OCI-LY3 (cell line): ENCODE measurements at regions not wholly inside any gene's neighbourhood (a gene's known extent, or its start where the extent isn't known, plus 50 kb on each side); places are given as distances from the start of the nearest gene placed in this dataset.

ENCODE experiments used
- H2AFZ ChIP-seq: fragments of 200-600, 300-600 bp; shearing (Covaris generic); 2 replicates; pipeline ENCODE4 v1.6.0; 2014; ENCODE audit warnings: antibody characterized with exemption, low read depth, low read length
- H3K27ac ChIP-seq: fragments of 200-600, 300-600 bp; sonication (generic); 2 replicates; pipeline ENCODE4 v1.5.1; 2014; ENCODE audit warnings: mild to moderate bottlenecking, low read length, moderate library complexity, mixed read lengths
- H3K27me3 ChIP-seq: fragments of 200-600, 300-600 bp; sonication (generic); 2 replicates; pipeline ENCODE4 v1.6.1; 2014; ENCODE audit warnings: low read depth, low read length, mixed read lengths
- H3K36me3 ChIP-seq: fragments of 200-600, 300-600 bp; sonication (generic); replicated peaks from 2 replicates; pipeline ENCODE3; 2014; ENCODE audit warnings: low read depth, low read length, mixed read lengths
- H3K4me1 ChIP-seq: fragments of 300-600, 200-600 bp; sonication (generic); 2 replicates; pipeline ENCODE4 v1.6.1; 2014; ENCODE audit warnings: low read length, mixed read lengths
- H3K4me2 ChIP-seq: fragments of 200-600, 300-600 bp; sonication (generic); 2 replicates; pipeline ENCODE4 v1.6.1; 2014; ENCODE audit warnings: low read length, mixed read lengths
- H3K4me3 ChIP-seq: fragments of 300-600, 200-600 bp; sonication (generic); 2 replicates; pipeline ENCODE4 v1.5.1; 2014; ENCODE audit warnings: antibody characterized with exemption, mild to moderate bottlenecking, low read length, moderate library complexity
- H3K79me2 ChIP-seq: fragments of 300-600, 200-600 bp; shearing (Covaris generic); 2 replicates; pipeline ENCODE4 v1.6.1; 2014; ENCODE audit warnings: mild to moderate bottlenecking, low read length, mixed read lengths
- H3K9ac ChIP-seq: fragments of 300-600, 200-600 bp; shearing (Covaris generic); 2 replicates; pipeline ENCODE4 v1.6.0; 2014; ENCODE audit warnings: mild to moderate bottlenecking, low read length, moderate library complexity
- H3K9me3 ChIP-seq: fragments of 200-600, 300-600 bp; shearing (Covaris generic); 2 replicates; pipeline ENCODE4 v1.6.1; 2014; ENCODE audit warnings: low read length, mixed read lengths; ENCODE audit not compliant: insufficient read depth
- H4K20me1 ChIP-seq: fragments of 200-600, 300-600 bp; sonication (generic); 2 replicates; pipeline ENCODE4 v1.6.1; 2016; ENCODE audit warnings: low read length, mixed read lengths; ENCODE audit not compliant: insufficient read depth
- EZH2phosphoT487 ChIP-seq: fragments of 200-600 bp; shearing (Covaris generic); IDR thresholded peaks from 2 replicates; pipeline ENCODE4 v1.6.1; 2018; ENCODE audit warnings: antibody characterized with exemption, mixed run types, low read depth
- TF ChIP-seq, protein P1 (sequence below): fragments of 200-600, 300-600 bp; sonication (generic); IDR thresholded peaks from 2 replicates; pipeline ENCODE4 v1.5.1; 2014; ENCODE audit warnings: antibody characterized with exemption, low read length, low read depth

GRCh38 chr13:109586509-109587346, 199.7 kb downstream of the IRS2 start:
- no peak for TF ChIP-seq EZH2phosphoT487
- TF ChIP-seq, protein P1, sequence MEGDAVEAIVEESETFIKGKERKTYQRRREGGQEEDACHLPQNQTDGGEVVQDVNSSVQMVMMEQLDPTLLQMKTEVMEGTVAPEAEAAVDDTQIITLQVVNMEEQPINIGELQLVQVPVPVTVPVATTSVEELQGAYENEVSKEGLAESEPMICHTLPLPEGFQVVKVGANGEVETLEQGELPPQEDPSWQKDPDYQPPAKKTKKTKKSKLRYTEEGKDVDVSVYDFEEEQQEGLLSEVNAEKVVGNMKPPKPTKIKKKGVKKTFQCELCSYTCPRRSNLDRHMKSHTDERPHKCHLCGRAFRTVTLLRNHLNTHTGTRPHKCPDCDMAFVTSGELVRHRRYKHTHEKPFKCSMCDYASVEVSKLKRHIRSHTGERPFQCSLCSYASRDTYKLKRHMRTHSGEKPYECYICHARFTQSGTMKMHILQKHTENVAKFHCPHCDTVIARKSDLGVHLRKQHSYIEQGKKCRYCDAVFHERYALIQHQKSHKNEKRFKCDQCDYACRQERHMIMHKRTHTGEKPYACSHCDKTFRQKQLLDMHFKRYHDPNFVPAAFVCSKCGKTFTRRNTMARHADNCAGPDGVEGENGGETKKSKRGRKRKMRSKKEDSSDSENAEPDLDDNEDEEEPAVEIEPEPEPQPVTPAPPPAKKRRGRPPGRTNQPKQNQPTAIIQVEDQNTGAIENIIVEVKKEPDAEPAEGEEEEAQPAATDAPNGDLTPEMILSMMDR = no peak
- H2AFZ ChIP-seq = no peak overlapping the region

GRCh38 chr13:109584844-109585361, 201.5 kb downstream of the IRS2 start:
- Histone ChIP-seq H3K27ac (no peak overlapping the region), H3K36me3 (no peaks in the 10 kb centered on the region), H3K9ac (no peak overlapping the region), H2AFZ (no peak overlapping the region), H3K4me3 (no peak overlapping the region), H3K9me3 (no peaks in the 10 kb centered on the region), H3K27me3 (no peaks in the 10 kb centered on the region), H3K4me1 (no peaks in the 10 kb centered on the region), H4K20me1 (no peaks in the 10 kb centered on the region), H3K4me2 (no peak overlapping the region), H3K79me2 (no peaks in the 10 kb centered on the region)
- TF ChIP-seq, protein P1 = no peak
- TF ChIP-seq EZH2phosphoT487 = no peak

More at GRCh38 chr13:109586509-109587346, 199.7 kb downstream of the IRS2 start:
- Histone ChIP-seq H3K36me3 (no peaks in the 10 kb centered on the region), H4K20me1 (no peaks in the 10 kb centered on the region), H3K4me2 (no peak overlapping the region), H3K27me3 (no peaks in the 10 kb centered on the region), H3K4me3 (no peak overlapping the region), H3K79me2 (no peaks in the 10 kb centered on the region), H3K9ac (no peak overlapping the region), H3K9me3 (no peaks in the 10 kb centered on the region), H3K4me1 (no peaks in the 10 kb centered on the region), H3K27ac (no peak overlapping the region)

DNA sequence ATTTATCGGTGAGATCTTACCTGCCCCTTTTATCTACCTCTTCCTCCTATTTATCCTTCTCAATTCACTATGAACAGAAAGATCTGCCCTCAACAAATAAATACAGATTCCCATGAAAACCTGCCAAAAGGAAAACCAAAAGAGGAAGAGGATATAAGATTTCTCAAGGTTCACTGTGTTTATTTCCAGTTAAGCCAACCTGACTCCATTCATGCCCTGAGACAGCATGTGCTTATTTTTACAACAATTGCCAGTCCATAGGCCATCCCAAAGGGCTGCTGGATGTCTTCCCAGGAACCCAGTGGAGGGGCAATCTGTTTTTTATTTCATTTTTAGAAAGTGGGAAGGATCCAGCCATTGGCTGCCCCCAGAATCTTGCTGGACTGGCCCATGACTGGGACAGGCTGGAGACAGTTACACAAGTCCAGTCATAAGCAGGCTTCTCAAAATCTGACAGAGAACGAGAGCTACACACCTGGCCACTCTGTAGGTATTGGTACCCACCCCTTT, 209.1 kb downstream of the IRS2 start:
- Histone ChIP-seq H3K4me2 (no peak overlapping the region), H3K27ac (no peak overlapping the region)

GRCh38 chr13:109576331-109576813, 210.0 kb downstream of the IRS2 start:
- Histone ChIP-seq H3K9me3 (no peaks in the 10 kb centered on the region), H3K27ac (no peak overlapping the region), H2AFZ (no peak overlapping the region), H3K79me2 (no peaks in the 10 kb centered on the region), H4K20me1 (no peaks in the 10 kb centered on the region), H3K4me3 (no peak overlapping the region), H3K36me3 (no peaks in the 10 kb centered on the region), H3K4me2 (no peak overlapping the region), H3K27me3 (no peaks in the 10 kb centered on the region), H3K9ac (no peak overlapping the region), H3K4me1 (no peaks in the 10 kb centered on the region)
- no peak for TF ChIP-seq EZH2phosphoT487
- TF ChIP-seq, protein P1 = no peak

More for the DNA sequence above, 209.1 kb downstream of the IRS2 start:
- Histone ChIP-seq H4K20me1 (no peaks in the 10 kb centered on the region), H3K4me3 (no peak overlapping the region), H3K4me1 (no peaks in the 10 kb centered on the region), H3K79me2 (no peaks in the 10 kb centered on the region), H3K36me3 (no peaks in the 10 kb centered on the region), H3K27me3 (no peaks in the 10 kb centered on the region), H3K9me3 (no peaks in the 10 kb centered on the region), H3K9ac (no peak overlapping the region), H2AFZ (no peak overlapping the region)
- TF ChIP-seq EZH2phosphoT487 = no peak
- TF ChIP-seq, protein P1 = no peak
